Heart left ventricle (tissue), 16 donors: ENCODE measurements at regions not wholly inside any gene's neighbourhood (a gene's known extent, or its start where the extent isn't known, plus 50 kb on each side); places are given as distances from the start of the nearest gene placed in this dataset.

Experiments used
- ATAC-seq, 4 donors: fragments of 200-7000 bp; cut with Tn5 transposase; one replicate each; pipeline ENCODE4 v1.9.1; 2020 to 2022; ENCODE audit warnings: moderate library complexity in 4 of 4, mild to moderate bottlenecking in 3 of 4, moderate number of reproducible peaks in 1 of 4
- DNase-seq, 5 donors: peaks; one replicate each; pipeline ENCODE4 v3.0.0-alpha.2; 2020
- H3K27ac ChIP-seq, 12 donors: fragments of 200-600 bp; sonication (generic) in 4 of 12; one replicate each; pipeline versions ENCODE4 v1.5.0 to v1.8.0; 2016 to 2022; ENCODE audit warnings: mild to moderate bottlenecking in 2 of 12
- H3K27me3 ChIP-seq, 9 donors: fragments of 200-600 bp; sonication (generic) in 2 of 9; one replicate each; pipeline versions ENCODE4 v1.5.1 to v1.8.0; 2016 to 2022; ENCODE audit warnings: mild to moderate bottlenecking in 3 of 9
- H3K36me3 ChIP-seq, 9 donors: fragments of 200-600 bp; sonication (generic) in 2 of 9; one replicate each; pipeline versions ENCODE4 v1.5.0 to v1.8.0; 2018 to 2022; ENCODE audit warnings: mild to moderate bottlenecking in 2 of 9
- H3K4me1 ChIP-seq, 12 donors: fragments of 200-600 bp; sonication (generic) in 4 of 12; one replicate each; pipeline versions ENCODE4 v1.5.0 to v1.8.0; 2016 to 2022; ENCODE audit warnings: mild to moderate bottlenecking in 3 of 12
- H3K4me3 ChIP-seq, 12 donors: fragments of 200-600 bp; sonication (generic) in 4 of 12; one replicate each; pipeline versions ENCODE4 v1.5.0 to v1.8.0; 2017 to 2022; ENCODE audit warnings: mild to moderate bottlenecking in 9 of 12, moderate library complexity in 4 of 12
- H3K9me3 ChIP-seq, 12 donors: fragments of 200-600 bp; sonication (generic) in 4 of 12; one replicate each; pipeline versions ENCODE4 v1.5.0 to v1.8.0; 2016 to 2022; ENCODE audit warnings: mild to moderate bottlenecking in 1 of 12
- CTCF ChIP-seq, 12 donors: fragments of 200-600 bp; sonication (generic) in 4 of 12; IDR thresholded peaks; one replicate each; pipeline versions ENCODE4 v1.5.0 to v1.8.0; 2018 to 2022; ENCODE audit warnings: antibody characterized with exemption in 12 of 12, mild to moderate bottlenecking in 5 of 12
- POLR2A ChIP-seq, 2 donors: fragments of 450-650 bp; IDR thresholded peaks; one replicate each; pipeline ENCODE4 v1.6.1; 2017; ENCODE audit warnings: antibody characterized with exemption in 2 of 2, mild to moderate bottlenecking in 2 of 2, moderate library complexity in 2 of 2
- WGBS, 4 donors: extraction: QIAGEN DNeasy Blood & Tissue Kit in 2 of 4; methylation state at CpG; one replicate each; pipeline versions ENCODE4 v1.1.5 to v1.1.7; 2013 to 2018; 5-methylcytosine and 5-hydroxymethylcytosine counted together
- intact Hi-C, 10 donors: fragments of 100-400 bp; cut with DNase I; formaldehyde crosslinking; loops; one replicate each; pipeline versions ENCODE4 v1.11.1 to v1.14.2; 2022
- donor health status: ischemic (EF 13 %, LVEDD 7.1; RV severe dilation, severe dysfunction).
- donor health status: healthy with polysubstance abuse.
- donor health status: DM: no; HTN: yes; CAD: no.
- donor health status: DM: no; HTN: no; CAD: no.
- donor health status: ischemic (EF 25% LVEDD 6.9; RV normal size, moderate dysfunction).
- donor health status: ischemic (EF 25% LVEDD 5.7; RV mildly dilated, moderate dysfunction).
- donor health status: healthy.
- donor health status: DM: yes; HTN: yes; CAD: no.
- donor health status: ischemic (EF 35%, LVEDD 5.7; RV mildly dilated, moderate dysfunction).
- donor health status: nonischemic (EF 11% LVEDD 7.7; RV severe dilation, severe dysfunction).
- donor health status: DM: yes; HTN: yes; CAD: no.
- donor health status: PGD.
- donor health status: ischemic (EF 29% LVEDD 5.4; RV normal size, mild dysfunction).
- donor health status: nonischemic (EF 23%, LVEDD 6.1; RV moderate dilation, normal function).

GRCh38 chr3:190973771-190974170, 111.3 kb upstream of the GMNC start:
- Histone ChIP-seq H3K9me3 (no peaks in the 10 kb centered on the region), H3K27ac (no peak overlapping the region), H3K4me1 (no peaks in the 10 kb centered on the region), H3K36me3 (no peaks in the 10 kb centered on the region), H3K4me3 (no peak overlapping the region), H3K27me3 (no peaks in the 10 kb centered on the region)
- ATAC-seq (no peak), DNase-seq (no peak)
- intact Hi-C loops, result no loop called here
- TF ChIP-seq CTCF (IDR thresholded peaks at IDR 0.05) (no peak), POLR2A (IDR thresholded peaks at IDR 0.05) (no peak)
- 77 to 84% (median 82%) methylated on average over 3 of the region's 3 CpGs for WGBS, 4 donors

DNA sequence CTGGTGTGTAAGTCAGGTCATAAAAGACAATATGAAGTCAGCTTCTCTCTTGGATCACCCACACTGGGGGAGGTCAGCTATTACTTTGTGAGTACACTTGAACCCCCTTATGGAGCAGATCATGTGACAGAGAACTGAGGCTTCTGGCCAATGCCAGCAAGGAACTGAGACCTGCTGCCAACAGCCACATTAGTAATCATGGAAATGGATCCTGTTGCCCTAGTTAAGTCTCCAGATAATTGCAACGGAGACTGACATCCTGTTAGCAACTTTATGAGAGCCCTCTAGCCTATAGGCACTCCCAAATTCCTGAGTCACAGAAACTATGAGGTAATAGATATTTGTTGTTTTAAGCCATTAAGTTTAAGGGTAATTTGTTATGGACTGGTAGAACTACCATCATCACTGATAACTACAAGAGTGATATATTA, 110.4 kb upstream of the GMNC start:
- Histone ChIP-seq H3K27ac (no peak overlapping the region), H3K4me3 (no peak overlapping the region), H3K4me1 (no peaks in the 10 kb centered on the region), H3K9me3 (no peaks in the 10 kb centered on the region), H3K27me3 (no peaks in the 10 kb centered on the region), H3K36me3 (no peaks in the 10 kb centered on the region)
- 27 to 58% (median 33%) methylated on average over 1 of the region's 1 CpG for WGBS, 4 donors
- ATAC-seq (no peak), DNase-seq (no peak)
- intact Hi-C loops, result no loop called here
- TF ChIP-seq POLR2A (IDR thresholded peaks at IDR 0.05) (no peak), CTCF (IDR thresholded peaks at IDR 0.05) (no peak)

DNA sequence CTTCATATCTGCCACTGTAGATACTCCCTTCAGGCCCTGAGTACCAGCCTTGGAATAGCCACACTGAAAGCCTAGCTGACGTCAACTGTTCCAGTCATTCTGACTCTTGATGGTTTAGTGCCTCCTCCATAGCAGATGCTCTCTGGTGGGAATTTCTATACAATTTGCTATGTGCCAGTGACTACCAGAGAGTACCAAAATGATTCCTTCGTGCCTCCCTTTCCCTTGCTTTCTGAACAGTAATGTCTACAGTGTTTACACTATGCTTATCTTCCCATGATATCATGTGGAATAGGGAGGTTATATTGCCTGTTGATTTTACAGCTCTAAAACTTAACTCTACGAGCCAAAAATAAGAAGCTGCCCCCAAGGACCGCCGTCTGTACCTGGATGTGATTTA, 109.7 kb upstream of the GMNC start:
- H3K36me3 ChIP-seq, result no peaks in the 10 kb centered on the region
- no peak overlapping the region for H3K4me3 ChIP-seq
- no peaks in the 10 kb centered on the region for H3K27me3 ChIP-seq
- intact Hi-C loops, result no loop called here
- H3K9me3 ChIP-seq, result no peaks in the 10 kb centered on the region
- WGBS, 4 donors, result 54 to 78% (median 72%) methylated on average over 5 of the region's 5 CpGs
- H3K4me1 ChIP-seq, result no peaks in the 10 kb centered on the region
- no peak for ATAC-seq
- no peak overlapping the region for H3K27ac ChIP-seq
- TF ChIP-seq POLR2A (IDR thresholded peaks at IDR 0.05) (no peak), CTCF (IDR thresholded peaks at IDR 0.05) (no peak)
- no peak for DNase-seq

- H3K27ac ChIP-seq, result no peak overlapping the region
- H3K27me3 ChIP-seq, result no peaks in the 10 kb centered on the region
- TF ChIP-seq POLR2A (IDR thresholded peaks at IDR 0.05), result no peak
- no peak for TF ChIP-seq CTCF (IDR thresholded peaks at IDR 0.05)
- intact Hi-C loops, result no loop called here
- H3K4me1 ChIP-seq, result no peaks in the 10 kb centered on the region
- no peak for DNase-seq
- H3K9me3 ChIP-seq, result no peaks in the 10 kb centered on the region
- no peak overlapping the region for H3K4me3 ChIP-seq
- no peak for ATAC-seq
- no peaks in the 10 kb centered on the region for H3K36me3 ChIP-seq
These were observed 108.1 kb upstream of the GMNC start for GRCh38 chr3:190970560-190970959.
